ENCODE measurements at regions not wholly inside any gene's neighbourhood (a gene's known extent, or its start where the extent isn't known, plus 50 kb on each side); places are given as distances from the start of the nearest gene placed in this dataset.
A peak's percentile ranks its signal among the peaks of the same experiment; 100 is the strongest.

DNA sequence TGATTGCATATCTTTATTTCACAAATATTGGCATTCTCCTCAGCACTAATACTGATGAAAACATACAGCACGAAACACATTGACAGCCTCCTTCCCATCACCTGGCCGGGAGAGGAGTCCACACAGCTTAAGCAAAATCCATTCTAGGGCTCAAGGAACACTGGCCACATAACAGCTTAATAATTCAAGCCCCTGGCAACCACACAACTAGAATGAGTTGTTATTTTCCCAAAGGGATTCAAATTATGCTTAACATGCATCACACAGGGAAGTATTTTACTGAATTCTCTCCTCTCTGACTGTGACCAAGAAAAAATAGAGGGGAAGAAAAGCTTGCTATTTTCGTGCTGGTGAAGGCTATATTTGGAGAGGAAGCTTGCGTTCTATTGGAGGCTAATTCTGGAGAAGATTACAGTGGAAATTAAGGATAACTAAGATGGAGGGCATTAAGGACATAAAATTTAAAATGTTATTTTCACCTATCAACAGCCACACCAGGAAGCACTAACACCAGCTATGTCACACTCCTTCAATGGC lies 198.5 kb downstream of the ADGRG6 start:
- DNase-seq (ENCODE audit: low spot score) = no peak

DNA sequence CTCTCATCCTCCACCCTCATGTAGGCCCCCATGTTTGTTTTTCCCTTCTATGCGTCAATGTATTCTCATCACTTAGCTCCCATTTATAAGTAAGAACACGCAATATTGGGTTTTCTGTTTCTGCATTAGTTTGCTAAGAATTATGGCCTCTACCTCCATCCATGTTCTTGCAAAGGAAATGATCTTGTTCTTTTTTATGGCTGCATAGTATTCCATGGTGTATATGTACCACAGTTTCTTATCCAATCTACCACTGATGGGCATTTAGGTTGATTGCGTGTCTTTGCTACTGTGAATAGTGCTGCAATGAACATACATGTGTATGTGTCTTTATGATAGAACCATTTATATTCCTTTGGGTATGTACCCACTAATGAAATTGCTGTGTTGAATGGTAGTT lies 200.0 kb downstream of the ADGRG6 start:
- no peak for DNase-seq (ENCODE audit: low spot score)

DNA sequence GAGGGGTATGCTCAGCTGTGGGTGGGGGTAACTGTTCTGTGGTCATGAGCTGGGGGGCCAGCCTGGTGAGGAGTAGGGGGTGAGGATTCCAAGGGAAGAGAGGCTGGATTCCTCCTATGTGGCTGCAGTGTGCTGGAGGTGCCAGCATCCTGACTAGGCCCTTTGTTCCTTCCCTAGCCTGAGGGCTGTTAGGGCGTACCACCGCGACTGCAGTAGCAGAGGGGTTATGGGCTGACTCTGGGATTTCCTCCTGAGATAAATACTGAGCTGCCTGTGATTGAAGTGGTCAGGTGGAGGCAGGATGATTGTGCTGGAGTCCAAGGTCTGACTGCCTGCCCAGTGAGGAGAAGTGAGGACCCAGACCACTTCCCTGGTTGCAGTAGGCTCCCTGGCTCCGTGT lies 205.3 kb downstream of the ADGRG6 start:
- no peak for DNase-seq (ENCODE audit: low spot score)

DNA sequence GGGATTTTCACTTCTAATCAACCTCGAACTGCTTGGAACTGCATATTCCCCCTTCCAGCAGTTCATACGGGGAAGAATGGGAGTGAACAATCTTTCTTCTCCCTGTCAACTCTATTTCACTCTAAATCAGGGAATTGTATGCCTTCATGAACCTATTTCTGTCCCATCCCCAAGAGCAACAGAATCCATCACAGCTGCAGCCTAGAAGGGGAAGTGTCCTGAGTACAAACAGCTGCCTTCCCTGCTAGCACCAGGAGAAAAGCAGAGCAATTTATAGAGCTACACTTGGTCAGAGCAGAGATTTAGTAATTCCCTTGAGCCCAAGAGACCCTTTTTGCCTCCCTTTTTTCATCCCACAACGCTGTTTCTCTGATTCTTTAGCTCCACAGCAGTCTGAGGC lies 208.4 kb downstream of the ADGRG6 start:
- no peak for DNase-seq (ENCODE audit: low spot score)

DNA sequence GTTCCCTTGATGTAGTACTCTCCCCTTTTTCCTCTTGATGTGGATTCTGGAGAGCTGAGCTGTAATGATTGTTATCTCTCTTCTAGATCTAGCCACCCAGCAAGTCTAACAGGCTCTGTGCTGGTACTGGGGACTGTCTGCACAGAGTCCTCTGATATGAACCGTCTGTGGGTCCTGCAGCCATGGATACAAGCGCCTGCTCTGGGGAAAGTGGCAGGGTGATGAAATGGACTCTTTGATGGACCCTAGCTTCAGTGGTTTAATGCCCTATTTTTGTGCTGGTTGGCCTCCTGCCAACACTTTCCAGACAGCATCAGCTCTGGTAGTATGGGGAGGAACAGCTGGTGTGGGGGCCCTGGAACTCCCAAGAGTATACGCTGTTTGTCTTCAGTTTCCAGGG lies 216.3 kb downstream of the ADGRG6 start:
- DNase-seq (ENCODE audit: low spot score) = no peak

DNA sequence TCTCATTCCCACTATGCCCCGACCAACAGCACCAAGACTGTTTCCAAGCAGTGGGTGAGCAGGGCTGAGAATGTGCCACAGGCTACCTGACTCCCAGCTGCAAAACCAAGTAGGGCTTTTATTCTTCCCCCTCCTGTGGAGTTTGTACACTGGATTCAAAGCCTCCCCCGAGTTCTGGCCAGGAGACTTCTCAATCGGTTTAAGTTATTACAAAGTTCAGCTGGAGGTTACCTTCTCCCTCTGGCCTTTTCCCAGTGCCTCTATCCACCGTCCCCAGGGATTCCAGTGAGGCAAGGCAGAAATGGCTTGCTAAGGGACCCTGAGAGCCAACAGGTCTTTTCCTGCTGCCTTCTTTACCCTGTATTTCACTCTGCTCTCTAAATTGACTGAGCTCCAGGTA lies 217.0 kb downstream of the ADGRG6 start:
- no peak for DNase-seq (ENCODE audit: low spot score)

DNA sequence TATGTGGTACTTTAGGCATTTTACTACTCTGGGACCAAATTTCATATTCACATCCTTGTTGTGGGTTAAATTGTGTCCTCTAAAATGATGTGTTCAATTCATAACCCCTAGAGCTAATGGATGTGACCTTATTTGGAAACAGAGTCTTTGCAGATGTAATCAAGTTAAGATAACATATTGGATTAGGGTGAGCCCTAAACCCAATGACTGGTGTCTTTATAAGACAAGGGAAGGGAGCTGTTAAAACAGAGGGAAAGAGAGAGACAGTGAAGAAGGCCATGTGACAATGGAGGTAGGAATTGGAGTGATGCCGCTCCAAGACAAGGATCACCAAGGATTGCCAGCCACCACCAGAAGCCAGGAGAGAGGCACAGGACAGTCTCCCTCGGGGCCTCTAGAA lies 220.0 kb downstream of the ADGRG6 start:
- DNase-seq (ENCODE audit: low spot score) = no peak

DNA sequence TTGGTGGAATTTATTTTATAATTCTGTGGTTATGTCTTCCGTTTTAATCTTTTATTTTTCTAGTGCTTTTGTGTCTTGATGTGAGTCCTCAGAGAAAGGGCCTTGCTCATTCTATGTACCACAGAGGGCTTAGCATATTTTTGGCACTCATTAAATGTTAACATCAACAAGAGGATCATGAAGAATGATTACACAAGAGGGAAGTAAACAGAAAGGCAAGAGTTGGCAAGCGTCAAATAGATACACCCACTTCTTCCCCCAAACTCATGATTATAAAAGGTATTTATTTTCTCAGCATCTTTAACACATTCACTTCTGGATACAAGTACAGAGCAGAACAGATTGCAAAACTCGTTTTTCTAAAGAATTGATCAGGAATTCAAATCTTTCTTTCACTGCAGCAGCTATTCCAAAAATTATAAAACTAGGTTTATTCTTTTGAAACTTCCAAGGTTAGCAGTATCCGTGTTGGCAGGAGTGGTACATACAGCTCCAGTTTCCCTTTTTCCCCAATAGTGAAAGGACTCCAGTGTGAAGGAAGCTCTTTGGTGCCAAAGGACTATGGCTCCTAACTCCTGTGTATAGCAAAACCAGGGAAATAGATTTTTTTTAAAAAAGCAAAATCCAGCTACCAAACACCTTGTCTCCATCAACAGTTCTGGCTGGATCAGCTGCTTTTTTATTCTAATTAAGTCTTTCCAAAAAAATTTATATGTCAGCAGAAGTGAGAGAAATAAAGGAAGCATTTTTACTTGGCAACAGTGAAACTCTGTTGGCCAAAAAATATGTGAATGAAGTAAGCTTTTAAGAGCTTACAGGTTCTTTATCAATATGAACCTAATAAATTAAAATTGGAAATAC lies 221.9 kb downstream of the ADGRG6 start:
- DNase-seq (ENCODE audit: low spot score) = no peak

DNA sequence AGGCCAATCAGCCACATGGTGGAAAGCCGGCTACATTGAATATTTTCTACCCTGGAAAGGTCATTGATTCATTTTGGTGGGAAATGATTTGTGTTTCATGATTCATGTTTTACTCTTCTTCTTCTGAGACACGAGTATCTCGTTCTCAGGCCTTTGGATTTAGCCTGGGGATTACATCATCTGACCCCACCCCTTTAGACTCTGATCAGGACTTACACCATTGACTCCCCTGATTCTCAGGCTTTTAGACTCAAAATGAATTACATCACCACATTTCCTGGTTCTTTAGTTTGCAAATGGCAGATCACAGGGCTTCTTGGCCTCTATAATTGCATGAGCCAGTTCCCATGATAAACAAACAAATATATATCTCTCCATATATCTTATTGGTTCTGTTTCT lies 228.8 kb downstream of the ADGRG6 start:
- DNase-seq (ENCODE audit: low spot score) = no peak

DNA sequence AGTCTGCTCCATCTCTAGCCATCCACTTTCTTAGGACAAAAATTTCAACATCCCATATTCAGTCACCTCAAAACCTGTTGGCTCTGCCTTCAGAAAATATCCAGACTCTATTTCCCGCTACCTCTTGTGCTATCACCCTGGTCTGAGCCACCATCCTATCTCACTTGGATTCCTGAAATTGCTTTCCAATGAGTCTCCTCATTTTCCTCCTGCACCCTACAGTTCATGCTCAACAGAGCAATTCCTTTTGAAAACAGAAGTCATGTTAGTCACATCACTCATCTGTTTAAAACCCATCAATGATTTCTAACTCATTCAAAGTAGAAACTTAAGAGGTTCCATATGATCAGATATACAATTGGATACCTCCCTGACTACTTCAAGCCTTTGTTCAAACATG lies 229.9 kb downstream of the ADGRG6 start:
- no peak for DNase-seq (ENCODE audit: low spot score)

DNA sequence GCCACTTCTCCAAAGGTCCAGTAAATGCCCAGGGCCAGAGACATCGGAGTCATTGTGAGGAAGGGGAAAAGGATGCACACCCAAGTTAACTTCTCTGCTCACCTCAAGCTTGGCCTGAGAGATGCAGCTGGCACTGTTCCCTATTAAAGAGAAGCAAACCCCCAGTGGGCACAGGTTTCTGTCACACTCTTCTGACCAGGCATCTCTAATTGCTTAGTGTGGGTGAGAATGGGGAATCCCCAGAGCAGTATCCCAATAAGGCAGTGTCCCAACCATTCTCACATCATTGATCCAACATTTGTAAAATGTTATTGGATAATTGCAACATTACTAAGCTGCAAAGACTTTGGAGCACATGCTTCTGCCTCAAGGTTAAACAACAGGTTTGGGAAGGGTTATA lies 232.3 kb downstream of the ADGRG6 start:
- DNase-seq (ENCODE audit: low spot score) = no peak

DNA sequence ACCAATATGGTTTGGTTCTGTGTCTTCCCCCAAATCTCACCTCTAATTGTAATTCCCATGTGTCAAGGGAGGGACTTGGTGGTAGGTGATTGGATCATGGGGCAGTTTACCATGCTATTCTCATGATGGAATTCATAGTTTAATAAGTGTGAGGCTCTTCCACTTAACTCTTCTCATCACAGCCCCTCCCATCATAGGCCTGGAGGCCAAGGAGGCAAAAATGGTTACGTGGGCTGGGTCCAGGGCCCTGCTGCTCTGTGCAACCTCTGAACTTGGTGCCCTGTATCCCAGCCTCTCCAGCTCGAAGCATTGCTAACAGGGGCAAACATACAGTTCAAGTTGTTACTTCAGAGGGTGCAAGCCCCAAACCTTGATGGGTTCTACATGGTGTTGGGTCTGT lies 232.7 kb downstream of the ADGRG6 start:
- no peak for DNase-seq (ENCODE audit: low spot score)

DNA sequence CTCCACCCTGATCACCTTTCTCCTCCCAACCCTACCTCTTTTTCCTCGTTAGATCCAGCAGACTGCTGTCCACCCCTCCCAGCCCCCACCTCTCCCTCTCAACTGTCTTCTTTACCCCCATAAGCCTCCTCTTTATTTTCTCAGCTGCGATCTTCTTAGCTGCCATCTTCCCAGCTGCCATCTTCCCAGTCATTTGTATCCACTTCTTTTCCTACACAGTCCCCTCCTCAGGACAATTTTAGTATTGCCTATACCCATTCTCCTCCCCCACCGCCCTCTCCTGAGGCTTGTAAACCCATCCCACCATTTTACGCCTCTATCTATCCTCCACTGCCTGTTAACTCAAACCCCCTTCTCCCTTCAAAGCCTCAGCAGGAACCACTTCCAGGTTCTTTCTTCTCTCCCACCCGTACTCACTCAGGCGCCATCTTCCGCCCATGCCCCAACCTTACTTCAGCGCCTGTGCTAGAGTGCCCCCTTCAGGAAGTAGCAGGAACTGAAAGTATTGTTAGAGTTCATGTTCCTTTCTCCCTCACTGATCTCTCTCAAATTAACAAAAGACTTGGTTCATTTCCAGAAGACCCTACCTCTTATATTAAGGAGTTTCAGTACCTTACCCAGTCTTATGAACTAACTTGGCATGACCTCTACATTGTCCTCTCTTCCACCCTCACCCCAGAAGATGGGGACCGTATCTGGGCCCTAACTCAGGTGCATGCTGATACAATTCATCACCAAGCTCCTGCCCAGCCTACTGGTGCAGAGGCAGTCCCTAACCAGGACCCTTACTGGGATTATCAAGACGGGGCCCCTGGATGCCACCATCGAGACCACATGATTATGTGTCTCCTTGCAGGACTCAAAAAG lies 236.0 kb downstream of the ADGRG6 start:
- DNase-seq (ENCODE audit: low spot score) = no peak

DNA sequence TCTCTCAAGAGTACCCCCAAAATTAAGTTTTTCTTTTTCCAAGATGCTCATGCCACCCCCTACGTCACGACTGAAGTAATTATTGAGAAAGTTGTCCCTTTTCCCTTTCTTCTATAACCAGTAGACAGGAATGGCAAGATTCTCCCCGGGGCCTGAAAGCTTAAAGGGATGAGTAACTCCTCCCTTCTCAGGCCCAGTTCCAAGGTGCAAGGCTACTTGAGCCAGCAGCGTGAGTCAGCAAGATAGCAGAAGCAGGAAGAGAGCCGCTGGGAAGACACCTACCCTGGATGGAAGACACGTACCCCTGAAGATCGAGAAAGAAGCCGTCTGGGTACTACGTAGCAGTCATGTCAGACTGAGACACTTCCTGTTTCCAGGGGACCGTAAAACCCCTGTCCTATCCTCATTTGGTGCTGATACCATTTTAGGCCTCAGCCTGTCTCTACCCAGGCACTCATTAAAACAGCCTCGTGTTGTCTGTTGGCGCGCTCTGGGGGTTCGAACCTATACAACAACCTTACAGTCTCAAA lies 241.0 kb downstream of the ADGRG6 start:
- DNase-seq (ENCODE audit: low spot score) = peak; percentile 84

DNA sequence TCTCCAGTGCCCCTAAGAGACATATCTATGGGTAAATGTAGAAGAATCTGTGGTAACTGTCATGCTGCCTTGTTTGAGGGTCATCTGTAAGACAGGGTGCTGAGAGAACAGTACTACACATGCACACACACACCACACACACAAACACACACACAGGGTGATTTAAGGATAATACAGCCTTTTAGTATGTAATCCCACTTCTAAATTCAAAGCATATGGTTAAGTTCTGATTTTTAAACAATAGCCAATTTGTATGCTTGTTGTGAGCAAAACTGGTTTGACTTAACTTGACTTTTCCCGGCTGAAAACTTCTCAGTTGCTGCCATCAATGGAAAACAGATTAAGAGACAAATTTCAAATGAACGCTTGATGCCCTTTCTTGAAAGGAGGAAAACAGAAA lies 241.8 kb downstream of the ADGRG6 start:
- no peak for DNase-seq (ENCODE audit: low spot score)

DNA sequence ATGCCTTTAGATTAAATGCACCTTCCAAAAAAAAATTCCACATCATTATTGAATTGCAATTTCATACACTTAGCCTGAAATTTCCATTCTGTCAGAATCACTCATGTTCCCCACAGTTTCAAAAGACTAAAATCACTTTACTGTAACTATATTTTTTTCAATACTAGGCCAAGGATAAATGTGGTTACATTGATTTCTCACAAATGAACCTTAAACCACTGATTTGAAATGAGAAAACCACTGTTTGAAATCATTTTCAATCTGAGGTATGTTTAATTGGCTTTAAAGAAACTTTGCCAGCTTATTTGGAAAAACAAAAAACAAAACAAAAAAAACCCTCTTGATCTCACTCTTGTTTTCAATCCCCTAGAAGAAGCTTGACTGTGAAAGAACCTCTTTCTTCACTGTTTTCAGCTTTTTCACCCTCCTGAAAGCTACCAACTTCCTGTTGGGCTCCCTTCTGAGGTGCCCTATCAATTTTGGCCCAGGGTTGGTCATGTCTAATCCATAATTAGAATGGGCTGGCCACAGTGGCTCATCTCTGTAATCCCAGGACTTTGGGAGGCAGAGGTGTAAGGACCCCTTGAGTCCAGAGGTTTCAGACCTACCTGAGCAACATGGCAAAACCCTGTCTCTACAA lies 242.5 kb downstream of the ADGRG6 start:
- no peak for DNase-seq (ENCODE audit: low spot score)

DNA sequence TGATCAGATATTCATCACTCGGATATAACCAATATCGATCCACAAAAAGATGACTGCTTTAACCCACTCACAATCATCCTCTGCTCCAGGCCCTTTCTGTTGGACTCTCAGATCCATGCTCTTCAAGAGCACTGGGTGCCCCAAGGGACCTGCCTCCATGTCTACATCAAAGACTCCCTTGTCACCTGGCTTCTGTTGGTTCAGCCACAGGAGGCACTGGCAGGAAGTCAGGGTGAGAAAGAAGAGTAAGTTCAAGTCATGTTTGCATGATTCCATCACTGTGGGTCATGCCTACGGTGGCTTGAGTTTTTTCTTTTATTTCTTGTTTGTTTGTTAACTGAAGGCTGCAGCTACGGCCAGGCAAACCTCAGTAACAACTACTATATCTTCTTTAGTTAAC lies 243.3 kb downstream of the ADGRG6 start:
- no peak for DNase-seq (ENCODE audit: low spot score)

DNA sequence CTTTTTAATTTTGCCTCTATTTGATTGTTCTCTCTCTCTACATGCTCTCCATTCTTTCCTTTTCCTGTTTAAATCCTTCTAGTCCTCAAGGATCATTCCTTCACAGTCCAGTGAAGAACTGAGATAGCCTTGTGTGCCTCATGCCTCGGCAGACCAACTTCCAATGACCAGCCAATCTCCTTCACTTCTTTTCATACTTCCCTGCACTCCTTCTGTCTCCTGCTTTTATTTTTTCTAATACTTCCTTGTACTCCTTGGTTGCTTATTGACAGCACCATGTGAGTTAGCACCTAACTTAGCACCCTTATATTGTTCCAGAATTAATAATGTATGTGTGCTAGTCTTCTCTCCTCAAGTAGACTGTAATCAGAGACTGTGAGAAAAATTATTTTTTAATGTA lies 246.8 kb downstream of the ADGRG6 start:
- no peak for DNase-seq (ENCODE audit: low spot score)

DNA sequence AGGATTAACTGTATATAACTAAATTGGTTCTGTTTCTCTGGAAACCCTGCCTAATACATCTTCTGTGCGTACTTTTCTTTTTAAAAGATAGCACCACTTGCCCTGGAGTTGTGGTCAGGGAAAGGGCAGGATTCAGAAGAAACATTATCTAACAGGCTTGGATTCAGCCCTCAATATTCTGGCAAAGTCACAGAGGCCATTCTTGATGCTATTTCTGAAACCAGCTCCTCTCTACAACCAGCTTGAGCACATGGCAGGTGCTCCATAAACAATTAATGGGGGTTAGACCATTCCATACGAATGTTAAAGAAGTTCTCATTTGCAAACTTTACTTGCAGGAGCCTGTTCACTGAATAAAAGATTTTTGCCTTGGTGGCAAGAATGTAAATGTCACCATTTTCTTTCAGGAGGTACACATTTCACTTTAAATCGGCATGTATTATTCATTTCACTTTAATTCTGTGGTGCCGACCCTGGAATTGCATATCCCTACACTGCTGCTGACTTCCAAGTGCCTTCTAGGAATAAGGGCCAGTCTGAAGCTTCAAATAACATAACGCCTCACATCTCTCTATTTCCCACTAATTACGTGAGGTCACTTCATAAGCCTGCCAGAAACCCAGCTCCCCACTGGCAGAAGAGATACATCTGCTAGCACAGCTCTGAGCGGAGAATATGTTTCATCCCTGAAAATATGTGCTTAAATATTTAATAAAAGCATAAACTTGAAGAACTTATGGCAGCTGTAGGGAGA lies 248.7 kb downstream of the ADGRG6 start:
- DNase-seq (ENCODE audit: low spot score) = no peak

DNA sequence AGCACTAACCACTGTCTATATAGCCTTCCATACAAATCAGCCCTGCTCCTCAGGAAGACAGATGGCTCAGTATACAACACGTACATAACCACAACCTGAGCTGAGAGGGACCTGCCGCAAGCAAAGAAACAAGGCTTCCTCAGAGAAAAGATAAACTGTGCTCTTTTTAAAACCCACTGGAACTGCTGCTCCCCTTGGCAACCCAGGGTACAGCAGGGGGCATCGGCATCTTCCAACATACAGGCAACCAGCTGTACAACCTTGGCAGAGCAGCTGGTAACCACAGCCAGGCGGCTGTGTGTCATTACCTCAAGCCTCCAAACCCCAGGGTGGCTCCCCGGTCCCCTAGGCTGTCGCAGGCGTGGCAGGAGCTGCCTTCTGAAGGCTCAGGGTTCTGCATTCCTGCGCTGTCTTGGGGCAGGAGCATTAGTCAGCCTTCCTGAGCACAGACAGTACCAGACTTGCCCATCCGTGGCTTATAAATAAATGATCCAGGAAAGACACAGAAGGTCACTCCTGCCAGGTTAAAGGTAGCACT lies 249.5 kb downstream of the ADGRG6 start:
- peak; percentile 26 for DNase-seq (ENCODE audit: low spot score)

DNA sequence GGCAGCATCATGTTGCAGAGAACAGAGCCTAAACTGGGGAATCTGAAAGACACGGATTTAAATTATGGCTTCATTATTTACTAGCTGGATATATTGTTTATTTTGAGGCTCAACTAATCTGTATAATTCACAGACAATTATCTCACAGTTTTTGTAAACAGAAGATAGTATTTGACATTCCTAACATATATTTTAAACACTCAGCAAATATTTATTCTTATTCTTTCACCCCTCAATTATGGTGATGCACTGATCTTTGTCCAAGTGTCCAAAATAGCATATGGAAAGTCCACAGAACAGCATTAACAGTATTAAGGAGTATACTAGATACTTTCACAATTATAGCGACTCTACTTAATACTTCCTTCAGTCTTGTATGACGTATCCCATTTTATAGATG lies 257.0 kb downstream of the ADGRG6 start:
- no peak for DNase-seq (ENCODE audit: low spot score)
